IPS-18a (cell line): ENCODE measurements at regions not wholly inside any gene's neighbourhood (a gene's known extent, or its start where the extent isn't known, plus 50 kb on each side); places are given as distances from the start of the nearest gene placed in this dataset.

ENCODE experiments used
- H3K27ac ChIP-seq: one replicate; pipeline ENCODE4 v1.5.1; 2013; ENCODE audit warnings: low read length
- H3K27me3 ChIP-seq: one replicate; pipeline ENCODE4 v1.6.1; 2013; ENCODE audit warnings: mild to moderate bottlenecking, low read length; ENCODE audit not compliant: control insufficient read depth, insufficient read depth
- H3K36me3 ChIP-seq: one replicate; pipeline ENCODE4 v1.6.1; 2013; ENCODE audit warnings: low read depth, low read length; ENCODE audit not compliant: control insufficient read depth
- H3K4me1 ChIP-seq: one replicate; pipeline ENCODE4 v1.6.1; 2013; ENCODE audit warnings: low read depth, low read length; ENCODE audit not compliant: control insufficient read depth
- H3K4me3 ChIP-seq: one replicate; pipeline ENCODE4 v1.5.1; 2013; ENCODE audit warnings: low read length
- H3K9ac ChIP-seq: one replicate; pipeline ENCODE4 v1.6.1; 2013; ENCODE audit warnings: mild to moderate bottlenecking, low read length, moderate library complexity
- H3K9me3 ChIP-seq: one replicate; pipeline ENCODE4 v1.6.1; 2013; ENCODE audit warnings: low read depth, low read length; ENCODE audit not compliant: control insufficient read depth

DNA sequence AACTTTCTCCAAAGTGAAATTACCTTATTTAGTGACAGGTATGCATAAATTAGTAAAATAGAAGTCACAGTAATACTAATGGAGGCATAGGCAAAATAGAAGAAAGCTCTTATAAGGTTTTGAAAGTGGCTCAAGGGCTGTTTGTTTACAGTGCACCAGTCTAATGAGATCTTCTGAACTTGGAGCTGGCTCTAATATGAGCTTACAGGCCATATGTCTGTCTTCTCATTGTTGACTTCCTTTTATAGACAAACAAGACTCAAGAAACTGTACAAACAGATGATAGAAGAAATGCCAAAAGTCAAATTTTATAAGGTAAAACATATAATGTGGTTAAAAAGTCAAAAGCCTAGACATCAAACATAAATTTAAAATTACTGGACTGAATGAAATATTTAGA, 207.5 kb upstream of the NEGR1 start:
- Histone ChIP-seq H3K4me1 (no peaks in the 10 kb centered on the region), H3K9me3 (no peaks in the 10 kb centered on the region), H3K4me3 (no peak overlapping the region), H3K36me3 (no peaks in the 10 kb centered on the region), H3K9ac (no peak overlapping the region), H3K27me3 (no peaks in the 10 kb centered on the region), H3K27ac (no peak overlapping the region)

DNA sequence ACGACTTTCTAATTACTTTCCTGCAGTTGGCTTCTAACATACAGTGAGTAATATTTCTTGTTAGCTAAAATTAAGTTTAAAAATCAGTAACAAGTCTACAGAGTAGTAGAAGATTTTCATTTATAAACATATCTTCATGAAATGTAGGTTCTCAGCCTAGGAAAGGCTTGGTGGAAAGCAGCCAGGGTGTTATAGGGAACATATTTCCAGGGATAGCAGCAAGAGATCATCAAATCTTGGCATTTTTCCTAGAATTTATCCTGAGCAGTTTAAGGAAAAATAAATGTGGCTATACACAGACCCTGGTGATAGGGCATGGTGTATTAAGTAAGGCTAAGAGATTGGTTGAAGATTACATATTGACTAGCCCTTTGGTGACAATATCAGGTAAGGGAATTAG, 203.5 kb upstream of the NEGR1 start:
- H3K27ac ChIP-seq, result no peak overlapping the region

DNA sequence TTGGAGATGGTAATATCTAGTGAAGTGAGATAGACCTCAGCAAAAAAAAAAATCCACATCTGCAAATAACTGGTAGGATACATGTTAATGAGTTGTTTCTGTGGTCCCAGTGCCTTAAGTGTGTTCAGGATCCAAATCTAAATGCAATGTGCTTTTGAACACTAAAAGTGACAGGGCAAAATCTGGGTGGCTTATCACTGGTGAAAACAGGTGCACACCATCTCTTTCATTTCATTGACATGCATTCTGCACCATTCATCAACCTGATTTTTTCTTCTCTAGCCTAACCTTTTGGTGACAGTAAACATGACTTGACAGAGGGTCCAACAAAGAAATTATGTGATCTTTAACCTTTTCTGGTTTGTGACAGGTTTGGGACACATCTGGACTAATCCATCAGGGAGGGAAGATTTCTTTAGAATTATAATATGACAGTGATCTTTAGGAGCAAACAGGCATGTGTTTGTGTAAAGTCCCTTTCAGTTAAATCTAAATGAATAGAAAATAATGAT, 201.6 kb upstream of the NEGR1 start:
- Histone ChIP-seq H3K9ac (no peak overlapping the region), H3K27ac (no peak overlapping the region), H3K4me1 (no peaks in the 10 kb centered on the region), H3K36me3 (no peaks in the 10 kb centered on the region), H3K9me3 (no peaks in the 10 kb centered on the region), H3K27me3 (no peaks in the 10 kb centered on the region), H3K4me3 (no peak overlapping the region)

More for the DNA sequence above, 203.5 kb upstream of the NEGR1 start:
- H3K36me3 ChIP-seq, result no peaks in the 10 kb centered on the region
- H3K9ac ChIP-seq, result no peak overlapping the region
- H3K9me3 ChIP-seq, result no peaks in the 10 kb centered on the region
- H3K4me3 ChIP-seq, result no peak overlapping the region
- no peaks in the 10 kb centered on the region for H3K4me1 ChIP-seq
- H3K27me3 ChIP-seq, result no peaks in the 10 kb centered on the region

DNA sequence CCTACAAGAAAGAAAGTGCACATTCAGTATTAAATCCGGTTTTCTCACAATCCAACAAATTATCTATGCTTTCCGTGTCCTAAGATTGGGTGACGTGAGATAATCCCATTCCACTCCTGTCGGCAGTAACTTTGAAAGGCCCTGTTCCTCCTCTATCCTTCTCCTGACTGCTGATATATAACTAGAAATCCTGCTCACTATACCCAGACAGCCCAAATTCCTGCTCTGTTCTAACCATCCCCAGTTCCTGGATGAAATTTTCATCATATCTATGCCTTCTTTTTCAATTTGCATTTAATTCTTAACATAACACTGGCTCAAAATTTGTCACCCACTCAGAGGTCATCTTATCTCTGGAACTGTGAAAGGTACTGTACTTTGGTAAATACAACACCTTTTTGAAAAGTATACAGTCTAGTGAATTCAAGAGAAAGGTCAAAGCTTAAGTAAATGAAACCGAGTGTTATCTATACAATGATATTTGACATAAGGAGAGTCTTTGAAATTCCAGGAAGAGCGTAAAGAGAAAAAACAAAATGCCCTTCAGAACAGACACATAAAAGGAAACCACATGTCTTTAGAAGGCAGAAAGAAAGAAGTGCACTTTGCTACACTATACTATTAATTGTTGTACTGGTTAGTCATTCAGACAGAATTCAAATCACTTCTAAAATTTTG, 200.5 kb upstream of the NEGR1 start:
- no peaks in the 10 kb centered on the region for H3K36me3 ChIP-seq
- no peak overlapping the region for H3K4me3 ChIP-seq
- no peaks in the 10 kb centered on the region for H3K4me1 ChIP-seq
- H3K27me3 ChIP-seq, result no peaks in the 10 kb centered on the region
- H3K9me3 ChIP-seq, result no peaks in the 10 kb centered on the region
- no peak overlapping the region for H3K27ac ChIP-seq
- H3K9ac ChIP-seq, result no peak overlapping the region

DNA sequence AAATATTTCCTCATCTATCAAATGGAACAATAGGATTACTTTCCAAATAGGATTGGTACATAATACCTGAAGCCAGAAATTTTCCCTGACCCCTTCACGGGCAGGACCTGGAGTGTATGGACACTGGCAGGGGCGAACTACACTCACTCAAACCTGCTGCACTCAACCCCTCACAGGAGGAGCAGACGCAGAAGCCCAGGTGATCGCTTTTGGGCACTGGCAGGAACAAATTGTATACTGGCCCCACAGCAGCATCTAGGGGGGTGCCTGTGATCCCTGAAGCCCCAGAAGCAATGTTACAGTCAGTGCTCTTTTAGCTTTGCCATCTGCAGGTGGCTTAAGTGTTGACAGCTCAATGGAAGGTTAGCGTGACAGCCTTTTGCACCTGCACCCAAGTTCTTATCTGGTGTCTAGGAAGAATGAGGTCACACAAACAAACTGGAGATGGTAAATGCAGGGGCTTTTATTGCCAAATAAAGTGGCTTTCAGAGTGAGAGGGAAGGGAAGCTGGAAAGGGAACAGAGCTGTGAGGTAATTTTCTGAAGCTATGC, 199.2 kb upstream of the NEGR1 start:
- H3K27me3 ChIP-seq, result no peaks in the 10 kb centered on the region
- H3K36me3 ChIP-seq, result no peaks in the 10 kb centered on the region
- no peak overlapping the region for H3K4me3 ChIP-seq
- H3K9me3 ChIP-seq, result no peaks in the 10 kb centered on the region
- H3K9ac ChIP-seq, result no peak overlapping the region
- no peaks in the 10 kb centered on the region for H3K4me1 ChIP-seq
- no peak overlapping the region for H3K27ac ChIP-seq

DNA sequence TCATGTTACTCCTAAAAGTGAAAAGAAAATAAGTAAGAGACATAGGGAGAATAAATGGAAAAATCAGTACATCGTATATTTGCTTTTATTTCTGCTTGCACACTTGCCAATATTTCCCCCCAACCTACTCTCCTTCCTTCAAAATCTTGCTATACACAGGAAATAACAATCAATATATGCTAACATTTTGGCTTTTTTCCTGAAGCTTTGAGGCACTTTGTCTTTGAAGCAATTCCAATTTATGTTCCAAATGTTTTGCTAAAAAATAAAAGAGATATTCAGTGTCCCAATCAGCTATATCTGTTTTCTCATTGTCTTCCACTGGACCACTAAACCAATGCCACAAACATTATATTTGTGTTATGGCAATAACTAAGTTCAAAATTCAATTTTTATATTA, 184.0 kb upstream of the NEGR1 start:
- H3K4me1 ChIP-seq, result no peaks in the 10 kb centered on the region
- no peak overlapping the region for H3K27ac ChIP-seq
- no peak overlapping the region for H3K4me3 ChIP-seq
- no peaks in the 10 kb centered on the region for H3K36me3 ChIP-seq
- no peak overlapping the region for H3K9ac ChIP-seq
- no peaks in the 10 kb centered on the region for H3K9me3 ChIP-seq
- no peaks in the 10 kb centered on the region for H3K27me3 ChIP-seq

DNA sequence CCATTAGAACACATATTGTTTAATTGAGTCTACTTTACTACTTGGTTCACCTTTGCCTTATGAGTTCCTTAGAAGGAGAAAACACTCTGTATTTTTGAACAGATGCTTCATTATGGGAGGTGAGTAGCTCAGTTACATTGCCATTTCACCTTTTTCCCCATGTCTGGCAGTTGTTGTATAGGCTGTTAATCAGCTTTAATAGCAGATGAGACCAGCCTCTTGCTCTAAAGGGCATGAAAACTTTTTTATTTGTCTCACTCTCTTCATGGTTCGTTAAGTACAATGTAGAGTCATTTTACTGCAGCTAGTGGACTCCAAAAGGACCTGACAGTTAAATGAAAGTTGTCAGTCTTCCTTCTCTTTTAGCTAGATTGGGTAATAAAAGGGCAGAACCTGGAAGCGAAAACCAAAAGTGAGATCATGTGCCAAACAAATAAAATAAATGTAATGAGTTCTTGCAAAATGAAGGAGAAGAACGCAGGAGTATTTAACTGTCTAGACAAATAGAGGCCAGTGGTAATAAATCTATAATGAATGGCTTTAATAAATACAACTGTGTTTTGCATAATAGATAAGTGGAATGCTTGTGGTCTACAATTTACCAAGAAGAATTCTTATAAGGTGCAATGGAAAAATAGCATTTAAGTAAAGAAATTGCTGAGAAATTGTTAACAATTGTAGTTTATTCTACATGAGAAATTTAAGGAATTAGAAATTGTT, 180.0 kb upstream of the NEGR1 start:
- no peaks in the 10 kb centered on the region for H3K27me3 ChIP-seq
- H3K4me3 ChIP-seq, result no peak overlapping the region

DNA sequence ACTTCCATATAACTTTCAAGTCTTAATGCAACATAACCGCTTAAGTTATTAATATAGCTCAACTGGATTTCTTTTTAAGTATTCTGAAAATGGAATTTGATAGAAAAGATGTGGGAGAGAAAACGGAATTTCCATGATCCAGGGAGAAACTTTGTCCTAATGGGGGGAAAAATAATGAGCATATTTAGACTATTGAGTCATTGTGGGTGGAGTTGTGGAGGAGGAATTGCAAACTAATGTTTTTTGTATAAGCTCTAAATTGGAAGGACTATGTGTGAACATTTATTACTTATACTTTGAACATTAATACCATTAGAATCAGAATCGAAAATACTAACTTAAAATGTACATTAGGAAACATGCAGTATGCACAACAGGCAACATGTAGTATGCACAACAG, 159.9 kb upstream of the NEGR1 start:
- no peaks in the 10 kb centered on the region for H3K27me3 ChIP-seq
- H3K36me3 ChIP-seq, result no peaks in the 10 kb centered on the region
- no peak overlapping the region for H3K9ac ChIP-seq
- H3K4me1 ChIP-seq, result no peaks in the 10 kb centered on the region
- no peak overlapping the region for H3K27ac ChIP-seq
- H3K9me3 ChIP-seq, result no peaks in the 10 kb centered on the region
- no peak overlapping the region for H3K4me3 ChIP-seq

More for the DNA sequence above, 180.0 kb upstream of the NEGR1 start:
- H3K9ac ChIP-seq, result no peak overlapping the region
- H3K27ac ChIP-seq, result no peak overlapping the region
- no peaks in the 10 kb centered on the region for H3K4me1 ChIP-seq
- no peaks in the 10 kb centered on the region for H3K9me3 ChIP-seq
- H3K36me3 ChIP-seq, result no peaks in the 10 kb centered on the region

DNA sequence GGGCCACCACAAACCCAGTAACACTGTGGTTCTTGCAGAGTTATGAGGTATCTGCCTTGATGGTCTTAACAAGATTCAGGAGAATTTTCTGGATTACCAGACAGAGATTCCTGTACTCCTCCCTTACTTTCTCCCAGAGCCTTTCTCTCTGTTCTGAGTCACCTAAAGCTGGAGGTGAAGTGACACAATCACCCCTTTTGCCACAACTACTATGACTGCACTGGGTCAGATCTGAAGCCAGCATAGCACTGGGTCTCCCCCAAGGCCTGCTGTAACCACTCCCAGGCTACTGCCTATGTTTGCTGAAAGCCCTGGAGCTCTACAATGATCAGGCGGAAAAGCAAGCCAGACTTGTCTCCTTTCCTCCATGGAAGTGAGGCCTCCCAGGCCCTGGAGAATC, 156.7 kb upstream of the NEGR1 start:
- H3K27me3 ChIP-seq, result no peaks in the 10 kb centered on the region
- no peaks in the 10 kb centered on the region for H3K36me3 ChIP-seq
- no peaks in the 10 kb centered on the region for H3K4me1 ChIP-seq
- H3K4me3 ChIP-seq, result no peak overlapping the region
- no peak overlapping the region for H3K27ac ChIP-seq
- H3K9ac ChIP-seq, result no peak overlapping the region
- no peaks in the 10 kb centered on the region for H3K9me3 ChIP-seq

DNA sequence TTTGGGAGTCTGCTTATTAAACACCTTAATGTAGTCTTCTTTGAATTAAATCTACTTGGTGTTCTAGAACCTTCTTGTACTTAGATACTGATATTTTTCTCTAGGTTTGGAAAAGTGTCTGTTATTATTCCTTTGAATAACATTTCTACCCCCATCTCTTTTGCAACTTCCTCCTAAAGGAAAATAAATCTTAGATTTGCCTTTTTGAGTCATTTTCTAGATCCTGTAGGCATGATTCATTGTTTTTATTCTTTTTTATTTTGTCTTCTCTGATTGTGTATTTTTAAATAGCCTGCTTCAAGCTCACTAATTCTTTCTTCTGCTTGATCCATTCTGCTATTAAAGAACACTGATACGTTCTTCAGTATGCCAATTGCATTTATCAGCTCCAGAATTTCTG, 155.9 kb upstream of the NEGR1 start:
- Histone ChIP-seq H3K27ac (no peak overlapping the region), H3K36me3 (no peaks in the 10 kb centered on the region), H3K9me3 (no peaks in the 10 kb centered on the region), H3K4me1 (no peaks in the 10 kb centered on the region), H3K27me3 (no peaks in the 10 kb centered on the region), H3K9ac (no peak overlapping the region), H3K4me3 (no peak overlapping the region)

DNA sequence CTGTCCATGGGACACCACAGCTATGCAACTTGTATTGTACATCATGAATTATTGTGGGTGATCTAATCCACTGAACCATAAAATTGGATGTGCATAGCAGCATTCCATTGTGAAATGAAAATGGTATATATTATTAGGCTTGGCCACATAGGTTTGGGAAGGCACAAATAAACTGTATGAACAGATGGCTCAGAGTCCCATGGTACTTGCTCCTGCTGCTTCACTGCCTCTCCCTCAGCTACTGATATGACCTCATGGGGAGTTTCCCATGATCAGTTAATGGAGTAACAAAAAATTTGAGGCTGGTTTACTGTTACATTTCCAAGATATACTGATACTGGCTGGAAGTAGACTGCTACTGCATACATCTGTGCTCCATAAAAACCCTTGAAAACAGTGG, 152.7 kb upstream of the NEGR1 start:
- no peaks in the 10 kb centered on the region for H3K9me3 ChIP-seq
- no peaks in the 10 kb centered on the region for H3K36me3 ChIP-seq
- no peak overlapping the region for H3K4me3 ChIP-seq
- no peak overlapping the region for H3K9ac ChIP-seq
- H3K27ac ChIP-seq, result no peak overlapping the region
- no peaks in the 10 kb centered on the region for H3K4me1 ChIP-seq
- no peaks in the 10 kb centered on the region for H3K27me3 ChIP-seq

DNA sequence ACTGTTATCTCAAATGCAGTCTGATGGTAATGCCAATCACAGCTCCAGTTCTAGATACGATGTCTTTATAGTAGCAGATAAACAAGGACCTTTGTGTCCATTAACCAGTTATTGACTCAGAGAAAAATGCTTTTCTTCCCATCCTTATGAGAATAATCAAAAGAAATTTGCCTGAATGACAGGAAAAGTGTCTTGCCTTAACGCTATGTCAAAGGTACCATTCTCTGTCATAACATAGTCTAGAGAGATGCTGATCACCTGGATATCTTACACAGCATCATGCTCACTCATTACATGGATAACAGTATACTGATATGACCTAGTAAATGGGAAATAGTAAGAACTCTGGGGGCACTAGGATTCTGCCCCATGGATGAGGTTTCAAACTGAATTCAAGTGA, 151.7 kb upstream of the NEGR1 start:
- H3K36me3 ChIP-seq, result no peaks in the 10 kb centered on the region
- H3K27me3 ChIP-seq, result no peaks in the 10 kb centered on the region
- H3K4me3 ChIP-seq, result no peak overlapping the region
- H3K9me3 ChIP-seq, result no peaks in the 10 kb centered on the region
- H3K9ac ChIP-seq, result no peak overlapping the region
- no peaks in the 10 kb centered on the region for H3K4me1 ChIP-seq
- no peak overlapping the region for H3K27ac ChIP-seq
